Stomach (tissue), 8 donors: ENCODE measurements at regions not wholly inside any gene's neighbourhood (a gene's known extent, or its start where the extent isn't known, plus 50 kb on each side); places are given as distances from the start of the nearest gene placed in this dataset.

Experiments
- DNase-seq, 2 donors: peaks; one replicate each; pipeline versions ENCODE4 v3.0.0 to v3.0.0-alpha.2; 2013 to 2019
- H3K27ac ChIP-seq, 5 donors: fragments of 200-600 bp in 4 of 5; sonication (generic) in 4 of 5; one replicate each; pipeline ENCODE4 v1.5.1; 2013 to 2019; ENCODE audit warnings: mild to moderate bottlenecking in 1 of 5, moderate library complexity in 1 of 5
- H3K27me3 ChIP-seq, 3 donors: fragments of 200-600 bp; sonication (generic); one replicate each; pipeline ENCODE4 v1.5.1; 2017 to 2019; ENCODE audit warnings: mixed run types in 1 of 3
- H3K36me3 ChIP-seq, 4 donors: fragments of 200-600 bp; sonication (generic); 1 replicate in 3 of 4; 2 replicates in 1 of 4; pipeline ENCODE4 v1.5.1; 2016 to 2019
- H3K4me1 ChIP-seq, 4 donors: fragments of 200-600 bp; sonication (generic); one replicate each; pipeline ENCODE4 v1.5.1; 2016 to 2019
- H3K4me3 ChIP-seq, 4 donors: fragments of 200-600 bp; sonication (generic) in 3 of 4; one replicate each; pipeline ENCODE4 v1.5.1; 2016 to 2019; ENCODE audit warnings: mild to moderate bottlenecking in 1 of 4
- H3K9me3 ChIP-seq, 4 donors: fragments of 200-600 bp; sonication (generic); one replicate each; pipeline ENCODE4 v1.5.1; 2016 to 2019
- EP300 ChIP-seq: sonication (generic); formaldehyde crosslinking; IDR thresholded peaks from one replicate; pipeline ENCODE4 v1.6.1; 2017; ENCODE audit warnings: antibody characterized with exemption
- POLR2A ChIP-seq, 4 donors: fragments of 450-650 bp; IDR thresholded peaks; one replicate each; pipeline ENCODE4 v1.6.1; 2016; ENCODE audit warnings: antibody characterized with exemption in 4 of 4, control low read depth in 2 of 4, mild to moderate bottlenecking in 1 of 4, moderate library complexity in 1 of 4
- POLR2AphosphoS5 ChIP-seq, 3 donors: sonication (generic); formaldehyde crosslinking; IDR thresholded peaks; one replicate each; pipeline ENCODE4 v1.6.1; 2016; ENCODE audit warnings: antibody characterized with exemption in 3 of 3
- WGBS, 5 donors: extraction: QIAGEN DNeasy Blood & Tissue Kit in 3 of 5; methylation state at CpG; one replicate each; pipeline versions ENCODE4 v1.1.5 to v1.1.7; 2013 to 2018; 5-methylcytosine and 5-hydroxymethylcytosine counted together
- intact Hi-C: fragments of 100-400 bp; cut with DNase I; formaldehyde crosslinking; loops from one replicate; pipeline ENCODE4 v1.15.1; 2023; ENCODE audit warnings: low total_unique reads
- TF ChIP-seq, protein P1 (sequence below), 7 experiments: fragments of 450-650 bp in 4 of 7; fragments of 200-600 bp in 3 of 7; sonication (generic) in 3 of 7; IDR thresholded peaks; one replicate each; pipeline ENCODE4 v1.5.1; 2016 to 2019; ENCODE audit warnings: antibody characterized with exemption in 7 of 7, control low read depth in 2 of 7, mild to moderate bottlenecking in 1 of 7
- donor health status: healthy with polysubstance abuse.
- donor health status: Bipolar disorder and iron deficiency.
- donor health status: healthy.

DNA sequence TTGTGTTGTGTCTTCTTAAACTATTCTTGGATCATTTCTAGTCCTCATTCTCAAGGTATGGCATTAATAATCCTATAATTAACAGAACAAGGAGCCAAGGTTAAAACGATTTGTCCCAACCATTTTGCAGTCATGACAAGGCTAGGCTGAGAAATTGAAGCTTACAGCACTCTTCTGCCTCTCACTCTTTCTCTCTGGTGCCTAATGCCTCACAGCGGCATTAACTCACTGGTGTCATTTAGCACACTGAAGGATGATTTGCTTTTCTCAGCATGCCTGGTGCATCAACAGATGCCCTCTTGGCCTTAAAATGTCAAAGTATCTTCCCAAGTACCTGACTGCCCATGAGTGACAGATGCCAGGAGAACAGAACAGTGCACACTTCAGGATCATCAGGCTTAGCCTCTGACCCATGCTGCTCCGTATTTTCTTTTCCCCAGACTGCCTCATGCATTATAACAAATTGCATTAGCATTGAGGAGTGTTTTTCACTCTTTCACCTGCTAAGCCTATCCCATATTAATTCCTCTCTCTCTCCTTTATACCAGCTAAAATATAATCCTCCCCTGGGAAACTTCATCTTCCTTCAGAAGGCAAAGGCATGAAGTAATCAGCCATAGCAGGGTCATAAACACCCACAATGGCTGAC, 61.1 kb upstream of the SV2C start:
- H3K4me3 ChIP-seq: no peak overlapping the region
- H3K27me3 ChIP-seq: no peaks in the 10 kb centered on the region
- no peak for DNase-seq
- H3K27ac ChIP-seq: no peak overlapping the region
- WGBS, 5 donors: 48 to 70% (median 63%) methylated on average over 3 of the region's 3 CpGs
- no peak for TF ChIP-seq EP300
- TF ChIP-seq POLR2AphosphoS5 (IDR thresholded peaks at IDR 0.05): no peak
- TF ChIP-seq POLR2A (IDR thresholded peaks at IDR 0.05): no peak
- TF ChIP-seq, protein P1, sequence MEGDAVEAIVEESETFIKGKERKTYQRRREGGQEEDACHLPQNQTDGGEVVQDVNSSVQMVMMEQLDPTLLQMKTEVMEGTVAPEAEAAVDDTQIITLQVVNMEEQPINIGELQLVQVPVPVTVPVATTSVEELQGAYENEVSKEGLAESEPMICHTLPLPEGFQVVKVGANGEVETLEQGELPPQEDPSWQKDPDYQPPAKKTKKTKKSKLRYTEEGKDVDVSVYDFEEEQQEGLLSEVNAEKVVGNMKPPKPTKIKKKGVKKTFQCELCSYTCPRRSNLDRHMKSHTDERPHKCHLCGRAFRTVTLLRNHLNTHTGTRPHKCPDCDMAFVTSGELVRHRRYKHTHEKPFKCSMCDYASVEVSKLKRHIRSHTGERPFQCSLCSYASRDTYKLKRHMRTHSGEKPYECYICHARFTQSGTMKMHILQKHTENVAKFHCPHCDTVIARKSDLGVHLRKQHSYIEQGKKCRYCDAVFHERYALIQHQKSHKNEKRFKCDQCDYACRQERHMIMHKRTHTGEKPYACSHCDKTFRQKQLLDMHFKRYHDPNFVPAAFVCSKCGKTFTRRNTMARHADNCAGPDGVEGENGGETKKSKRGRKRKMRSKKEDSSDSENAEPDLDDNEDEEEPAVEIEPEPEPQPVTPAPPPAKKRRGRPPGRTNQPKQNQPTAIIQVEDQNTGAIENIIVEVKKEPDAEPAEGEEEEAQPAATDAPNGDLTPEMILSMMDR (IDR thresholded peaks at IDR 0.05): no peak
- no peaks in the 10 kb centered on the region for H3K36me3 ChIP-seq
- H3K4me1 ChIP-seq: no peaks in the 10 kb centered on the region
- intact Hi-C loops: no loop called here
- no peaks in the 10 kb centered on the region for H3K9me3 ChIP-seq

DNA sequence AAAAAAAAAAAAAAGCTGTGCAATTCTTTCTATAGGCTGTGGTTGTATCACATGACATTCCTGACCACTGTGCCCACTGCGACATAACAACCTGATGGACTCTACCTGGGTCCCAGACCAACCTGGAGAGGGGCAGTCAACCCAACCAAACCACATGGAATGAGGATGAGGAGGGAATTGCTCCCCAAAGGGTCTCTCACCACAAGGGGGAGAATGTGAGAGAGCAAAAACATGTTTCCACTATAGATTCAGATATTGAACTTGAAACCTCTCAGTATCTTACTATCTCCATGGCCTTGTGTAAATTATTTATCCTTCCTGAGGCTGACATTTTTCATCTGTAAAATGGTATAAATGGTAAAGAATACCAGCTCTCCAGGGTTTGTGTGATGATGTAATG, 66.9 kb upstream of the SV2C start:
- H3K27ac ChIP-seq: no peak overlapping the region
- TF ChIP-seq, protein P1 (IDR thresholded peaks at IDR 0.05): no peak
- TF ChIP-seq POLR2A (IDR thresholded peaks at IDR 0.05) (no peak), EP300 (no peak), POLR2AphosphoS5 (IDR thresholded peaks at IDR 0.05) (no peak)
- intact Hi-C loops: no loop called here
- no peaks in the 10 kb centered on the region for H3K36me3 ChIP-seq
- H3K27me3 ChIP-seq: no peaks in the 10 kb centered on the region
- 79 to 90% (median 86%) methylated on average over 1 of the region's 1 CpG for WGBS, 5 donors
- no peaks in the 10 kb centered on the region for H3K4me1 ChIP-seq
- DNase-seq: no peak
- no peak overlapping the region for H3K4me3 ChIP-seq
- H3K9me3 ChIP-seq: peaks cover 0 to 5% (median 0%) of the 10 kb centered on the region in 4 donors

DNA sequence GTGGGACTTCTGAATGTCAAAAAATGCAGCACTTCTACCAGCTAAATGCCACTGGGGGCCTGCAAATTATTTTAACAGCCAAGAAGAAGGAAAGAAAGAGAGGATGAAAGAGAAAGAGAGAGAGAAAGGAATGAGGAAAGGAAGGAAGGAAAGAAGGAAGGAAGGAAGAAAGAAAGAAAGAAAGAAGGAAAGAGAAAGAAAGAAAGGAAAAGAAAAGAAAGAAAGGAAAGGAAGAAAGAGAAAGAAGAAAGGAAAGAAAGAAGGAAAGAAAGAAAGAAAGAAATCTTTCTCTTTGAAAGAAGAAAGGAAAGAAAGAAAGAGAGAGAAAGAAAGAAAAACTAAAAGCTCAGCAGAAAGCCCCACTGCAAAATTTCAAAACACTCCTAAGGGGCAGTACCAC, 69.2 kb upstream of the SV2C start:
- intact Hi-C loops: no loop called here
- DNase-seq: no peak

DNA sequence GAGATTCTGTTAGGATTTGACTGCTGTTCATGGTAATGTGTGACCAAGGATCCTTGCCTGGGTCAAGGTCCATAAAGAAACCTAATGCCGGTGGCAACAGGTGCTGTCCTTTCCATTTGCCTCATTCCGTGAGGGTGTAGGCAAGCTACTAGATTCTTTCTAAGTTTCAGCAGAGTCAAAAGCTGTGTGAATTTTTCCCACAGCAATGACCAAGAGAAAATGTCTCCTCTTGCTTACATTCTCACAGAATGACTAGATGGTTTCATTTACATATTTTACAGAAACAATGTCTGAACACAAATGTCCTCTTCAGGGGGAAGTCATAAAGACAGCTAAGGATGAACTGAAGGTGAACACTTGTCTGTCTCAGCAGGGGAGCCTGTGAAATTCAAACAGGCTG, 75.3 kb upstream of the SV2C start:
- Histone ChIP-seq H3K27ac (no peak overlapping the region), H3K27me3 (no peaks in the 10 kb centered on the region), H3K4me3 (no peak overlapping the region), H3K9me3 (peaks cover 0 to 2% (median 0%) of the 10 kb centered on the region in 4 donors), H3K36me3 (no peaks in the 10 kb centered on the region), H3K4me1 (no peaks in the 10 kb centered on the region)
- WGBS, 5 donors: 66 to 80% (median 68%) methylated on average over 2 of the region's 2 CpGs
- no peak for TF ChIP-seq POLR2A (IDR thresholded peaks at IDR 0.05)
- TF ChIP-seq EP300: no peak
- TF ChIP-seq POLR2AphosphoS5 (IDR thresholded peaks at IDR 0.05): no peak
- TF ChIP-seq, protein P1 (IDR thresholded peaks at IDR 0.05): no peak
- intact Hi-C loops: no loop called here
- no peak for DNase-seq

More for the DNA sequence above, 69.2 kb upstream of the SV2C start:
- Histone ChIP-seq H3K4me1 (no peaks in the 10 kb centered on the region), H3K9me3 (peaks cover 0 to 5% (median 0%) of the 10 kb centered on the region in 4 donors), H3K27ac (no peak overlapping the region), H3K4me3 (no peak overlapping the region), H3K36me3 (no peaks in the 10 kb centered on the region), H3K27me3 (no peaks in the 10 kb centered on the region)
- TF ChIP-seq POLR2AphosphoS5 (IDR thresholded peaks at IDR 0.05) (no peak), POLR2A (IDR thresholded peaks at IDR 0.05) (no peak), EP300 (no peak)
- TF ChIP-seq, protein P1 (IDR thresholded peaks at IDR 0.05): no peak
